ENCODE measurements at regions not wholly inside any gene's neighbourhood (a gene's known extent, or its start where the extent isn't known, plus 50 kb on each side); places are given as distances from the start of the nearest gene placed in this dataset.

DNA sequence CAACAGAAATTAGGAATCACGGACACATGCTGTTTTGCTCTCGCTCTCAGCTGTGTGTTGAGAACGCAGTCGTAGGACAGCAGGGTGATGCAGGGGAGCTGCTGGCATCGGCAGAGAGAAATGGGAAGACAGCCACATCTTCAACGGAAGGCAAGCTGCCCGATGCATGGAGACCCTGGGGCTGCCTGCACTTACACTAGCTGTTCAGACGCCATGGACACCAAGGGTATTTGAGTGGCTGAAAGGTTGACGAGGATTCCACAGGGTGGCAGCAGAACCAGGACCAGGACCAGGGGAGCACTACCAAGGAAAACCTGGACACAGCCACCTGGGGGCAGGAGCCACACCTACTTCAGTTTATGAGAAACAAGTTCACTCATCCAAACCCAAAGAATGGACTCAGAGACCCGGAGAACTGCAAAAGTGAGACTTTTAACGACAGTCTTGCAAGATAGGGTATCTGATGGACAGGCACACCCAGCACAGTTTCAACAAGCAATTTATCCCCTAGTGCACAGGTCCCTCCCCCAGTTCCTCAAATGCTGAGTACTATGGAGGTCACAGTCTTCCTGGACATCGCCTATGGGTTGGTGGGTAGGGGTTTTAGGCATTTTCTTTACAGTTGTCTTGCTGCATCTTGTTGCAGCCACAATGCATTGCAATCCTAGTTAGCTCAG lies 56.3 kb upstream of the ENTPD6 start:
- H3K4me3 ChIP-seq, result no peak overlapping the region
- 72 to 80% (median 76%) methylated on average over 11 to 12 of the region's 12 CpGs for WGBS, 5 donors

DNA sequence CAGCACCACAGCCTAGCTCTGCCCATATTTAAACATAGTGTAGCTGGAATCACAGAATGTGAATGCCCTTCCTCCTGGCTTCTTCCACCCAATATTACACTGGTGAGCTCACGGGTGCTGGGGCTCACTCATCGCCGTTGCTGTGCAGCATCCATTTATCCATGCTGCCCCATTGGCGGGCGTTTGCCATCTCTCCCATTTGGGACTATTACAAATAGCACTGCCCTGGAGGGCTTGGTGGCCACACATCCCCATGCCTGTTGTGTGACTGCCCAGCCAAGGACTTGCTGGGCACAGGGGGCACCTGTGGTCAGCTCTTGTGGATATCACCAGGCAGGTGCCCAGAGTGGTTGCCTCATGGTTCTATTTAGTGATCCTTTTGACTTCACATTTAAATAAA lies 54.5 kb upstream of the ENTPD6 start:
- TF ChIP-seq POLR2AphosphoS5 (IDR thresholded peaks at IDR 0.05) (no peak), POLR2A (IDR thresholded peaks at IDR 0.05) (no peak)
- TF ChIP-seq, protein P1, sequence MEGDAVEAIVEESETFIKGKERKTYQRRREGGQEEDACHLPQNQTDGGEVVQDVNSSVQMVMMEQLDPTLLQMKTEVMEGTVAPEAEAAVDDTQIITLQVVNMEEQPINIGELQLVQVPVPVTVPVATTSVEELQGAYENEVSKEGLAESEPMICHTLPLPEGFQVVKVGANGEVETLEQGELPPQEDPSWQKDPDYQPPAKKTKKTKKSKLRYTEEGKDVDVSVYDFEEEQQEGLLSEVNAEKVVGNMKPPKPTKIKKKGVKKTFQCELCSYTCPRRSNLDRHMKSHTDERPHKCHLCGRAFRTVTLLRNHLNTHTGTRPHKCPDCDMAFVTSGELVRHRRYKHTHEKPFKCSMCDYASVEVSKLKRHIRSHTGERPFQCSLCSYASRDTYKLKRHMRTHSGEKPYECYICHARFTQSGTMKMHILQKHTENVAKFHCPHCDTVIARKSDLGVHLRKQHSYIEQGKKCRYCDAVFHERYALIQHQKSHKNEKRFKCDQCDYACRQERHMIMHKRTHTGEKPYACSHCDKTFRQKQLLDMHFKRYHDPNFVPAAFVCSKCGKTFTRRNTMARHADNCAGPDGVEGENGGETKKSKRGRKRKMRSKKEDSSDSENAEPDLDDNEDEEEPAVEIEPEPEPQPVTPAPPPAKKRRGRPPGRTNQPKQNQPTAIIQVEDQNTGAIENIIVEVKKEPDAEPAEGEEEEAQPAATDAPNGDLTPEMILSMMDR (IDR thresholded peaks at IDR 0.05 in 8 of 11, conservative IDR thresholded peaks at IDR 0.05 in 3 of 11), result no peak
- Histone ChIP-seq H3K27ac (no peak overlapping the region), H3K9me3 (no peaks in the 10 kb centered on the region), H3K36me3 (no peaks in the 10 kb centered on the region), H3K4me3 (no peak overlapping the region), H3K27me3 (replicated peaks in 1 of 7) (peaks cover 0 to 27% (median 0%) of the 10 kb centered on the region in 7 donors), H3K4me1 (no peaks in the 10 kb centered on the region)
- no peak for DNase-seq
- WGBS, 5 donors, result 83 to 98% (median 95%) methylated on average over 5 of the region's 5 CpGs
- intact Hi-C loops (cut with DNase I; ENCODE audit: low total_unique reads), result no loop called here

More for the DNA sequence above, 56.3 kb upstream of the ENTPD6 start:
- intact Hi-C loops (cut with DNase I; ENCODE audit: low total_unique reads), result no loop called here
- no peak for TF ChIP-seq POLR2AphosphoS5 (IDR thresholded peaks at IDR 0.05)
- no peak for TF ChIP-seq POLR2A (IDR thresholded peaks at IDR 0.05)
- TF ChIP-seq, protein P1 (IDR thresholded peaks at IDR 0.05 in 8 of 11, conservative IDR thresholded peaks at IDR 0.05 in 3 of 11), result no peak
- Histone ChIP-seq H3K36me3 (no peaks in the 10 kb centered on the region), H3K27ac (no peak overlapping the region), H3K4me1 (no peaks in the 10 kb centered on the region), H3K9me3 (no peaks in the 10 kb centered on the region), H3K27me3 (replicated peaks in 1 of 7) (peaks cover 0 to 20% (median 0%) of the 10 kb centered on the region in 7 donors)
- DNase-seq, result no peak

DNA sequence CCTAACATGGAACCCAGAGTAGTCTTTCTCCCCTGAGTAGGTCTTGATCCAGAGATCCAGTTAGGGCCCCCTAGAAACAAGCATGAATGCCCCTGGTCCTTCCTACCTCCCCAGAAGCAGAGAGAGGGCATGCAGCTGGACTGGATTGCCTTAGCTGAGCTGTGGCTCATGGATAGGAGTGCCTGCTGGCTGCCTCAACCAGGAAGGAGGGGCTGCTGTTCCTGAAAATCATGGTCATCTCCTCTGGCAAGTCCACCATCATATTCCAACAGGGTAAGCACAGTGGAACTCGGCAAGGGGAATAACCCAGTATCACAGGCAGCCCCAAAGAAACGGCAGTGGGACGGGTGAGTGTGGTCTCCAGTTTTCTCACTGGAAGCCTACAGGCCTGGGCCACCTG lies 53.1 kb upstream of the ENTPD6 start:
- intact Hi-C loops (cut with DNase I; ENCODE audit: low total_unique reads), result no loop called here
- Histone ChIP-seq H3K27me3 (replicated peaks in 1 of 7) (peaks cover 0 to 40% (median 0%) of the 10 kb centered on the region in 7 donors), H3K9me3 (no peaks in the 10 kb centered on the region), H3K4me1 (no peaks in the 10 kb centered on the region), H3K27ac (no peak overlapping the region), H3K36me3 (no peaks in the 10 kb centered on the region), H3K4me3 (no peak overlapping the region)
- WGBS, 5 donors, result 83 to 96% (median 95%) methylated on average over 3 of the region's 3 CpGs
- TF ChIP-seq POLR2AphosphoS5 (IDR thresholded peaks at IDR 0.05), result no peak
- no peak for TF ChIP-seq POLR2A (IDR thresholded peaks at IDR 0.05)
- TF ChIP-seq, protein P1 (IDR thresholded peaks at IDR 0.05 in 8 of 11, conservative IDR thresholded peaks at IDR 0.05 in 3 of 11), result no peak
- no peak for DNase-seq

DNA sequence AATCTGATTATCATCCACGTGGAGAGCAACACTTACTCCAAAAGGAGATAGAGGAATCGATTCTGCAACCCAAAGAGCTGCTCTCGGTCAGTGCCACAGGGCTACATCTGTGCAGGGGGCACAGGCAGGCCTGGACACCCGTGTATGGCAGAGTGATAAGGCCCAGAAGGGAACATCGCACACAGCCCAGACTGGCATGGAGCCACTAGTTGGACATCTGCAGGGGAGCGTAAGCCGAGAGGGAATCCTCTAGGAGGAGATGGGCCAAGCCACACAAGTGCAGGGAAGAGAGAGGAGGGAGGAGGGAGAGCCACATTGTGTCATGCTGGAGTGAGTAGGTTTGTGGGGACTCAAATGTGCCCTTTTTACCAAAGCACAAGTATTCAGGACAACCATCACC lies 50.4 kb upstream of the ENTPD6 start:
- no peak overlapping the region for H3K27ac ChIP-seq
- TF ChIP-seq POLR2AphosphoS5 (IDR thresholded peaks at IDR 0.05) (no peak), POLR2A (IDR thresholded peaks at IDR 0.05) (no peak)
- TF ChIP-seq, protein P1 (IDR thresholded peaks at IDR 0.05 in 8 of 11, conservative IDR thresholded peaks at IDR 0.05 in 3 of 11), result no peak
- intact Hi-C loops (cut with DNase I; ENCODE audit: low total_unique reads), result no loop called here
- H3K9me3 ChIP-seq, result no peaks in the 10 kb centered on the region
- H3K4me1 ChIP-seq, result peaks cover 0 to 11% (median 10%) of the 10 kb centered on the region in 6 donors
- 69 to 77% (median 77%) methylated on average over 7 of the region's 7 CpGs for WGBS, 5 donors
- no peak for DNase-seq
- H3K4me3 ChIP-seq, result no peak overlapping the region
- H3K36me3 ChIP-seq, result no peaks in the 10 kb centered on the region
- peaks cover 0 to 67% (median 16%) of the 10 kb centered on the region in 7 donors for H3K27me3 ChIP-seq (replicated peaks in 1 of 7)
